ENCODE measurements at regions not wholly inside any gene's neighbourhood (a gene's known extent, or its start where the extent isn't known, plus 50 kb on each side); places are given as distances from the start of the nearest gene placed in this dataset.

- Mint-ChIP-seq H3K27me3 (ENCODE audit: low read depth) (peaks cover 7% of the 10 kb centered on the region), H3K9me3 (ENCODE audit: low read depth) (peaks cover 20% of the 10 kb centered on the region), H3K4me1 (ENCODE audit: low read depth) (no peaks in the 10 kb centered on the region), H3K4me3 (ENCODE audit: unreplicated experiment) (no peak overlapping the region), H3K27ac (ENCODE audit: unreplicated experiment) (no peak overlapping the region), H3K36me3 (ENCODE audit: low read depth) (peaks cover 8% of the 10 kb centered on the region)
- no peak for DNase-seq (ENCODE audit: low spot score)
- TF ChIP-seq CTCF (IDR thresholded peaks at IDR 0.05), result no peak
Observed at GRCh38 chr11:29258411-29258810, 758.4 kb downstream of the KCNA4 start.

- DNase-seq (ENCODE audit: low spot score), result no peak
- TF ChIP-seq CTCF (IDR thresholded peaks at IDR 0.05), result no peak
- no peak overlapping the region for H3K27ac Mint-ChIP-seq (ENCODE audit: unreplicated experiment)
- peaks cover 7% of the 10 kb centered on the region for H3K27me3 Mint-ChIP-seq (ENCODE audit: low read depth)
- peaks cover 20% of the 10 kb centered on the region for H3K9me3 Mint-ChIP-seq (ENCODE audit: low read depth)
- H3K4me3 Mint-ChIP-seq (ENCODE audit: unreplicated experiment), result no peak overlapping the region
- H3K4me1 Mint-ChIP-seq (ENCODE audit: low read depth), result no peaks in the 10 kb centered on the region
- H3K36me3 Mint-ChIP-seq (ENCODE audit: low read depth), result peaks cover 8% of the 10 kb centered on the region
Observed at GRCh38 chr11:29256580-29256979, 760.2 kb downstream of the KCNA4 start.

- no peak for DNase-seq (ENCODE audit: low spot score)
- H3K4me1 Mint-ChIP-seq (ENCODE audit: low read depth), result no peaks in the 10 kb centered on the region
- H3K9me3 Mint-ChIP-seq (ENCODE audit: low read depth), result peaks cover 26% of the 10 kb centered on the region
- TF ChIP-seq CTCF (IDR thresholded peaks at IDR 0.05), result no peak
- peaks cover 10% of the 10 kb centered on the region for H3K27me3 Mint-ChIP-seq (ENCODE audit: low read depth)
- H3K4me3 Mint-ChIP-seq (ENCODE audit: unreplicated experiment), result no peak overlapping the region
- H3K27ac Mint-ChIP-seq (ENCODE audit: unreplicated experiment), result no peak overlapping the region
- H3K36me3 Mint-ChIP-seq (ENCODE audit: low read depth), result peaks cover 8% of the 10 kb centered on the region
Observed at GRCh38 chr11:29255401-29255800, 761.4 kb downstream of the KCNA4 start.

- no peak for DNase-seq (ENCODE audit: low spot score)
- Mint-ChIP-seq H3K4me1 (ENCODE audit: low read depth) (no peaks in the 10 kb centered on the region), H3K27ac (ENCODE audit: unreplicated experiment) (no peak overlapping the region), H3K4me3 (ENCODE audit: unreplicated experiment) (no peak overlapping the region), H3K9me3 (ENCODE audit: low read depth) (peaks cover 12% of the 10 kb centered on the region), H3K27me3 (ENCODE audit: low read depth) (peaks cover 10% of the 10 kb centered on the region), H3K36me3 (ENCODE audit: low read depth) (no peaks in the 10 kb centered on the region)
- TF ChIP-seq CTCF (IDR thresholded peaks at IDR 0.05), result no peak
Observed at GRCh38 chr11:29251738-29252137, 765.1 kb downstream of the KCNA4 start.

- H3K4me1 Mint-ChIP-seq (ENCODE audit: low read depth), result no peaks in the 10 kb centered on the region
Observed at GRCh38 chr11:29249713-29250112, 767.1 kb downstream of the KCNA4 start.

More at GRCh38 chr11:29249713-29250112, 767.1 kb downstream of the KCNA4 start:
- DNase-seq (ENCODE audit: low spot score), result no peak
- no peak overlapping the region for H3K27ac Mint-ChIP-seq (ENCODE audit: unreplicated experiment)
- no peaks in the 10 kb centered on the region for H3K36me3 Mint-ChIP-seq (ENCODE audit: low read depth)
- TF ChIP-seq CTCF (IDR thresholded peaks at IDR 0.05), result no peak
- H3K27me3 Mint-ChIP-seq (ENCODE audit: low read depth), result peaks cover 17% of the 10 kb centered on the region
- peaks cover 12% of the 10 kb centered on the region for H3K9me3 Mint-ChIP-seq (ENCODE audit: low read depth)
- no peak overlapping the region for H3K4me3 Mint-ChIP-seq (ENCODE audit: unreplicated experiment)

Measured in chondrocyte (in vitro differentiated cells).